Naive thymus-derived CD8-positive, alpha-beta T cell (primary cell): ENCODE measurements at regions not wholly inside any gene's neighbourhood (a gene's known extent, or its start where the extent isn't known, plus 50 kb on each side); places are given as distances from the start of the nearest gene placed in this dataset.

Experiments
- ATAC-seq, 2 donors: fragments of 150-1000 bp; cut with Tn5 transposase in 1 of 2; sonication (Bioruptor Pico), chemical (Tn5 transposase) in 1 of 2; 1 replicate in 1 of 2; 2 replicates in 1 of 2; pipeline ENCODE4 v1.10.0; 2021; ENCODE audit warnings: mild to moderate bottlenecking in 2 of 2, moderate library complexity in 2 of 2
- POLR2A ChIA-PET: fragments of 350-600 bp; sonication (Branson Sonifier 250); formaldehyde crosslinking; loops from one replicate; lab custom pipeline; 2021; ENCODE audit warnings: antibody characterized with exemption; lab: Charles Lee
- DNase-seq, 10 donors: peaks; one replicate each; pipeline versions ENCODE4 v3.0.0 to v3.0.0-alpha.2; 2020 to 2022
- H3K27ac Mint-ChIP-seq, 10 donors: one replicate each; pipeline ENCODE4 v1.8.0; 2020 to 2022; ENCODE audit warnings: mild to moderate bottlenecking in 10 of 10, mixed read lengths in 10 of 10, moderate library complexity in 4 of 10, inconsistent platforms in 1 of 10
- H3K27me3 Mint-ChIP-seq, 5 donors: one replicate each; pipeline ENCODE4 v1.8.0; 2021 to 2022; ENCODE audit warnings: mixed read lengths in 5 of 5
- H3K36me3 Mint-ChIP-seq, 3 donors: one replicate each; pipeline ENCODE4 v1.8.0; 2020 to 2022; ENCODE audit warnings: mixed read lengths in 3 of 3, mild to moderate bottlenecking in 2 of 3, inconsistent platforms in 1 of 3
- H3K4me1 Mint-ChIP-seq, 4 donors: one replicate each; pipeline ENCODE4 v1.8.0; 2021 to 2022; ENCODE audit warnings: mixed read lengths in 4 of 4
- H3K4me3 Mint-ChIP-seq, 10 donors: one replicate each; pipeline ENCODE4 v1.8.0; 2020 to 2022; ENCODE audit warnings: mild to moderate bottlenecking in 10 of 10, mixed read lengths in 10 of 10, moderate library complexity in 6 of 10, inconsistent platforms in 1 of 10
- H3K9me3 Mint-ChIP-seq, 9 donors: one replicate each; pipeline ENCODE4 v1.8.0; 2020 to 2022; ENCODE audit warnings: mixed read lengths in 9 of 9, mild to moderate bottlenecking in 3 of 9, inconsistent platforms in 1 of 9, moderate library complexity in 1 of 9

DNA sequence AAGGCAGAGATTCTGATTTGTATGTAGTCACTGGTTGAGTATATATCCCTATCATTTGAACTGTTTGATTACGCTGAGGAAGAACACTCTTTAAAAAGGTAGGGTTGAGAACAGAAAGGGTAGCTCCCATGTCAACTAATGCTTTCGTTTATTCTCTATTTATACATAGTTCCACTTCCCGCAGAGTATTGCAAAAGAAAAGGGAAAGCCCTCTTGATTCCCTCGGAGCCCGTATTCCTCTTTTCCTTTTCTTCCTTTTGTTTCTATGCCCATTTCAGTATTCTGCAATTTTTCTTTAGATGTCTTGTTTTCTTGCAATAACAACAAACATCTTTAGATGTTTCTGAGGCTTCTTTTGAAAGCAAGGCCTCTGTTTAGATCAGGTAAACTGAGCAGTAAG lies 78.2 kb downstream of the DNTTIP2 start:
- peaks cover 0 to 6% (median 0%) of the 10 kb centered on the region in 9 donors for H3K9me3 Mint-ChIP-seq
- POLR2A ChIA-PET, result no interaction called here
- no peak for ATAC-seq
- no peaks in the 10 kb centered on the region for H3K4me1 Mint-ChIP-seq
- H3K36me3 Mint-ChIP-seq, result peaks cover 0 to 22% (median 5%) of the 10 kb centered on the region in 3 donors
- peaks cover 0 to 6% (median 0%) of the 10 kb centered on the region in 5 donors for H3K27me3 Mint-ChIP-seq
- DNase-seq, result no peak
- H3K4me3 Mint-ChIP-seq, result no peak overlapping the region
- no peak overlapping the region for H3K27ac Mint-ChIP-seq

DNA sequence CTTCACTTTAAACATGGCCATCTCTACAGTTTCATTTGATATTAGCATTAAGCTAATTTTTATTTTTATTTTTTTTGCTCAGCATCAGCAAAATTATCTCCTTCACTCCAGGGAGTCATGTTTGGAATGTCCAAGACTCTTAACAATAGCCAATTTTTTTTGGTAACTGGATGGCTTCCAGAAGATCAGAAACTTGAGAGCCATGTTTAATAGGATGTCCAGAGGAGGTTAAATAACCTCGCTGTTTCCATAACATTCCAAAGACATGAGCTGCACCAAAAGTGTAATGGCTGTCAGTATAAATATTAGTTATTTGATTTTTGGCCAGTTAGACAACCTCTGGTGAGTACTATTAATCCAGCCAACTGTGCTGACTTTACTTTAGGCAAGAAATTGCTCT lies 80.7 kb downstream of the DNTTIP2 start:
- H3K27ac Mint-ChIP-seq, result no peak overlapping the region
- H3K36me3 Mint-ChIP-seq, result peaks cover 0 to 18% (median 5%) of the 10 kb centered on the region in 3 donors
- DNase-seq, result no peak
- peaks cover 0 to 6% (median 0%) of the 10 kb centered on the region in 5 donors for H3K27me3 Mint-ChIP-seq
- H3K4me3 Mint-ChIP-seq, result no peak overlapping the region
- POLR2A ChIA-PET, result no interaction called here
- peaks cover 0 to 6% (median 0%) of the 10 kb centered on the region in 9 donors for H3K9me3 Mint-ChIP-seq
- no peak for ATAC-seq
- H3K4me1 Mint-ChIP-seq, result no peaks in the 10 kb centered on the region

DNA sequence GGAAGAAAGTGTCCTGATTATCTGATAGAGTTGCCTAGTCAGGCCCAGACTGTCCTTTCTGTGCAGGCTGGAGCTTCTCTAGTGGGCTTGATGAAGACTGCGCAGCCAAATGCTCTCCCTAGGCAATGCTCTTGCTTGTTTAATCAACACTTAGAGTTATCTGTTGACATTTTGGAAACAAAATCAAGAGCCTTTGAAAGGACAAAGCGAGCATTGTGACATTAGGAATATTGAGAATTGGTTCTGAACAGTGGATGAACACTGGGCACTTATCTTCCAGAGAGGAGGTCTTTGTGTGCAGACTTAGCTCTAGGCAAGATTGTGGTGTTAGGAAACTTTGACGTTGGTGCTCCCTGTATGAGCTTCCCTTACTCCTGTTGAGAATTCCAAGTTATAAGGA lies 94.5 kb downstream of the DNTTIP2 start:
- ATAC-seq (no peak), DNase-seq (no peak)
- POLR2A ChIA-PET, result no interaction called here
- no peak overlapping the region for H3K4me3 Mint-ChIP-seq
- H3K27me3 Mint-ChIP-seq, result peaks cover 0 to 4% (median 0%) of the 10 kb centered on the region in 5 donors
- no peak overlapping the region for H3K27ac Mint-ChIP-seq
- peaks cover 10 to 30% (median 18%) of the 10 kb centered on the region in 9 donors for H3K9me3 Mint-ChIP-seq
- peaks cover 0 to 11% (median 5%) of the 10 kb centered on the region in 3 donors for H3K36me3 Mint-ChIP-seq
- no peaks in the 10 kb centered on the region for H3K4me1 Mint-ChIP-seq

DNA sequence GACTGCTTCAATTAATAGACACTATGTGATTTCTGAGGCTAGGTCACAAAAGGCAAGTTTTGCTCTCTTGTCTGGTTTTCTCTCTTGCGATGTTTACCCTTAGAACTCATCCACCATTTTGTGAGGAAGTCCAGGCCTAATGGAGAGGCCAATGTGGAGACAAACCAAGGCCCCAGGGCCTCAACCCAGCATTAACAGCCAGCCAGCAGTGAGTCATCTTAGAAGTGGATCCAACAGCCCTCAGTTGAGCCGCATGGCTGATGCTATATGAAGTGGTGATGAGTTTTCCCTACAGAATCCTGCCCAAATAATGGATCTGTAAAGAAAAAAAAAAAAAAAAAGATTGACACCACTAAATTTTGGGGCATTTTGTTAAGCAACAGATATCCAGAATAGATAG lies 95.1 kb downstream of the DNTTIP2 start:
- Mint-ChIP-seq H3K4me3 (no peak overlapping the region), H3K27ac (no peak overlapping the region), H3K9me3 (peaks cover 6 to 23% (median 14%) of the 10 kb centered on the region in 9 donors), H3K27me3 (peaks cover 0 to 4% (median 0%) of the 10 kb centered on the region in 5 donors), H3K36me3 (peaks cover 0 to 11% (median 5%) of the 10 kb centered on the region in 3 donors), H3K4me1 (no peaks in the 10 kb centered on the region)
- DNase-seq (no peak), ATAC-seq (no peak)
- POLR2A ChIA-PET, result no interaction called here

DNA sequence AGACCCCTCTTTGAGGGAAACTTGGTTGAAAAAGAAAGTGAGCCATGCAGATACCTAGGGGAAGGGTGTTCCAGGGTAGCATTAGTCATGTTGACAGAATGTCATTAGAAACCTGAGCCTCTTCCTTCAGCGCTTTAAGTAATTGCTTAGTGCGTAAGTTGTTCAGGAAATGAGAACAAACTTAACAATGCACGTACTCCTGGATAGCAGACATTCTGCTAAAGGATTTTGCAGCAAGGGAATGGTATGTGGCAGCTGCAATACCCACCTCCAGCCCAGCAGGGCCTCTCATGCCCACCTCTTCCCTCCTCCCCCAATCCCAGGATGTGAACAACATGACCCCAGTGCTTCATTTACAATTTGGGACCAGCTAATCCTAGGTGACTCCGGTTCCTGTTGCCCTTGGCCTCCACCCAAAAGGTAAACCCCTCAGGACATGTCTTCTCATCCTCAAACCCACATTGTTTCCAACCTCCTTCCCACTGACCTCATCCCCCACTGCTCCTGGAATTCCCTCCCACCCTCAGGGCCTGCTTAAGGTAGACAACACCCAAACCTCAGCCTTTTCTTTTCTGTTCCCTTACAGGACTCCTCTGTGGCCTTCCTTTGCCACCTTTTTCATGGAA lies 98.0 kb upstream of the BCAR3 start:
- Mint-ChIP-seq H3K27ac (no peak overlapping the region), H3K9me3 (peaks cover 0 to 4% (median 0%) of the 10 kb centered on the region in 9 donors), H3K36me3 (peaks cover 0 to 9% (median 5%) of the 10 kb centered on the region in 3 donors), H3K27me3 (peaks cover 0 to 8% (median 0%) of the 10 kb centered on the region in 5 donors), H3K4me3 (no peak overlapping the region), H3K4me1 (no peaks in the 10 kb centered on the region)
- DNase-seq (no peak), ATAC-seq (no peak)
- POLR2A ChIA-PET, result no interaction called here

DNA sequence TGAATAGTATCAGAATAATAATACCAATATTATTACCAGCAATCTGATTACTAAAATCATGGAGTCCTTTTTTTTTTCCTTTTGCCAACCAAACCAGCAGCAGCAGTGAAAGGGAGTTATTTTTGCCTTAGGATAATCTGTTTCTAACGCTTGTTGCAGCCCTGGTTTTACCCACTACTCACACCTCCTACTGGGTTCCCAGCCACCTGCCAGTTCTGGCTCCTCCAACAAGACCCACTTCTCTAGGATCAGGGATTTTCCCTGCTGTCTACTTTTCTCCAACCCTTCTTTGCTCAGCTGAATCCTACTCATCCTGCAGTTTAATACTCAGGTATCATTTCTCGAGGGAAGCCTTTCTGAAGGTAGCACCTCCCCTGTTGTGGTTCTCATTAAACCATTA lies 96.8 kb upstream of the BCAR3 start:
- DNase-seq (no peak), ATAC-seq (no peak)
- Mint-ChIP-seq H3K9me3 (peaks cover 0 to 4% (median 0%) of the 10 kb centered on the region in 9 donors), H3K4me1 (no peaks in the 10 kb centered on the region), H3K27ac (no peak overlapping the region), H3K4me3 (no peak overlapping the region), H3K36me3 (peaks cover 0 to 5% (median 3%) of the 10 kb centered on the region in 3 donors), H3K27me3 (peaks cover 0 to 11% (median 0%) of the 10 kb centered on the region in 5 donors)
- POLR2A ChIA-PET, result no interaction called here

DNA sequence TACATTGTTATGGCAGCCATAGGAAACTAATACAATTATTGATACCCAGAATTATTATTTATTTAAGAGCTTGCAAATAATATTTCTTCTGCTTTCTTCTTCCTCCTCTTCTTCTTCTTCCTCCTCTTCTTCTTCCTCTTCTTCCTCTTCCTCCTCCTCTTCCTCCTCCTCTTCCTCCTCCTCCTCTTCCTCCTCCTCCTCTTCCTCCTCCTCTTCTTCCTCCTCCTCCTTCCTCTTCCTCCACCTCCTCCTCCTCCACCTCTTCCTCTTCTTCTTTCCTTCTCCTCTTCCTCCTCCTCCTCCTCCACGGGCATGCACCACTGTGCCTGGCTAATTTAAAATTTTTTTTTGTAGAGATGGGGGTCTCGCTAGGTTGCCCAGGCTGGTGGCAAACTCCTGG lies 95.6 kb upstream of the BCAR3 start:
- Mint-ChIP-seq H3K36me3 (peaks cover 0 to 5% (median 0%) of the 10 kb centered on the region in 3 donors), H3K27ac (no peak overlapping the region), H3K4me3 (no peak overlapping the region), H3K27me3 (peaks cover 0 to 11% (median 0%) of the 10 kb centered on the region in 5 donors), H3K4me1 (no peaks in the 10 kb centered on the region), H3K9me3 (peaks cover 0 to 4% (median 0%) of the 10 kb centered on the region in 9 donors)
- POLR2A ChIA-PET, result no interaction called here
- DNase-seq (no peak), ATAC-seq (no peak)

DNA sequence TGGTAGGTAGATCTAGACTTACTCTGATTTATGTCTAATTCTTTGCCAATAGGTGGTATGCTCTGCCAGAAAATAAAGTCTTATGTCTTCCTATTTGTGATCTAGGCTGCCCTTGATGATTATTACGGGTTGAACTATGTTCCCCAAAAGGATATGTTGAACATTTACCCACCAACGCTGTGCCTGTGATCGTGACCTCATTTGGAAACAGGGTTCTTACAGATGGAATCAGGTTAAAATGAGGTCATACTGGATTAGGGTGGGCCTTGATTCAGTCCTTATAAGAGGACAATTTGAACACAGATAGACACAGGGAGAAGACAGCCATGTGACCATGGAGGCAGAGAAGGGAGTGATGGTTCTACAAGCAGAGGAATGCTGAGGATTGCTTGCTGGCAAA lies 95.1 kb upstream of the BCAR3 start:
- H3K9me3 Mint-ChIP-seq, result peaks cover 0 to 4% (median 0%) of the 10 kb centered on the region in 9 donors
- no peak for ATAC-seq
- no peak overlapping the region for H3K27ac Mint-ChIP-seq
- no peak overlapping the region for H3K4me3 Mint-ChIP-seq
- H3K27me3 Mint-ChIP-seq, result peaks cover 0 to 11% (median 0%) of the 10 kb centered on the region in 5 donors
- peaks cover 0 to 5% (median 0%) of the 10 kb centered on the region in 3 donors for H3K36me3 Mint-ChIP-seq
- POLR2A ChIA-PET, result no interaction called here
- no peaks in the 10 kb centered on the region for H3K4me1 Mint-ChIP-seq
- DNase-seq, result no peak

DNA sequence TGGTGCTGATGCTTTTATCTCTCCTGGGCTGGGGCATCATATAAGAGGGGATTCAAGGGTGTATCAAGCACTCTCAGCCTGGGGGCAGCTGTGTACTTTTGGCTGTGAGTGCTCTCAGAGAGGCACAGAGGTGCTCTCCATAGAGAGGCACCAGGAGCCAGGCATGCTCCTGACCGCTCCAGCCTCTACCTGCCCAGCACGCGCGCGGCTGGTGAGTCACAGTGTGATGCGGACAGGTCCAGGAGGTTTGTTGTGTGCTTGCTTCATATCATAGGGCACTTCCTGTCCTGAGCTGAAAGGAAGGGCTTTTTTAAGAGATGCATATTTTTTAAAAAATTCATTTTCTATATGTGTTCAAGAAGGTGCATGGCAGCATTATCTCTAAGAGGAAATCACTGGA lies 93.6 kb upstream of the BCAR3 start:
- Mint-ChIP-seq H3K27ac (no peak overlapping the region), H3K36me3 (peaks cover 0 to 4% (median 0%) of the 10 kb centered on the region in 3 donors), H3K4me3 (no peak overlapping the region), H3K9me3 (peaks cover 0 to 3% (median 0%) of the 10 kb centered on the region in 9 donors), H3K4me1 (no peaks in the 10 kb centered on the region), H3K27me3 (peaks cover 0 to 10% (median 0%) of the 10 kb centered on the region in 5 donors)
- no peak for DNase-seq
- POLR2A ChIA-PET, result no interaction called here
- ATAC-seq, result no peak

DNA sequence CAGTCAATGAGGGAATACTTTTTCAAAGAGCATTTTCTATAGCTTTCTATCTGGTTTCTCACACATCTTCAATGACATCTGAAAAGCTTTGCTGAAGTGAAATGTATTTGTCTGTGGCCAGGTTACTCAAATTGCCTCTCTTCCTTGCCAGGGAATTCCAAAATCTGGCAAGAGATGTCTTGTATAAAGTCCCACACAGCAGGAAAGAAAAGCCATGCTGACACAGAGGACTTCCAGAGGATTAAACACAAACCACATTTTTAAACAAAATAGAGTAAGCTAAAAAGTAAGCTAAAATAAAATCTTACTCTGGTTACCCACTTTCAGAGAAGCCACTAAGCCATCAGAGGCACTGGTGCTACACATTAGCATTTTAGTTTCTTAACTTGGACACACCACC lies 93.1 kb upstream of the BCAR3 start:
- Mint-ChIP-seq H3K9me3 (no peaks in the 10 kb centered on the region), H3K36me3 (no peaks in the 10 kb centered on the region), H3K4me1 (no peaks in the 10 kb centered on the region), H3K27ac (no peak overlapping the region), H3K27me3 (peaks cover 0 to 7% (median 0%) of the 10 kb centered on the region in 5 donors), H3K4me3 (no peak overlapping the region)
- POLR2A ChIA-PET, result no interaction called here
- DNase-seq (no peak), ATAC-seq (no peak)

DNA sequence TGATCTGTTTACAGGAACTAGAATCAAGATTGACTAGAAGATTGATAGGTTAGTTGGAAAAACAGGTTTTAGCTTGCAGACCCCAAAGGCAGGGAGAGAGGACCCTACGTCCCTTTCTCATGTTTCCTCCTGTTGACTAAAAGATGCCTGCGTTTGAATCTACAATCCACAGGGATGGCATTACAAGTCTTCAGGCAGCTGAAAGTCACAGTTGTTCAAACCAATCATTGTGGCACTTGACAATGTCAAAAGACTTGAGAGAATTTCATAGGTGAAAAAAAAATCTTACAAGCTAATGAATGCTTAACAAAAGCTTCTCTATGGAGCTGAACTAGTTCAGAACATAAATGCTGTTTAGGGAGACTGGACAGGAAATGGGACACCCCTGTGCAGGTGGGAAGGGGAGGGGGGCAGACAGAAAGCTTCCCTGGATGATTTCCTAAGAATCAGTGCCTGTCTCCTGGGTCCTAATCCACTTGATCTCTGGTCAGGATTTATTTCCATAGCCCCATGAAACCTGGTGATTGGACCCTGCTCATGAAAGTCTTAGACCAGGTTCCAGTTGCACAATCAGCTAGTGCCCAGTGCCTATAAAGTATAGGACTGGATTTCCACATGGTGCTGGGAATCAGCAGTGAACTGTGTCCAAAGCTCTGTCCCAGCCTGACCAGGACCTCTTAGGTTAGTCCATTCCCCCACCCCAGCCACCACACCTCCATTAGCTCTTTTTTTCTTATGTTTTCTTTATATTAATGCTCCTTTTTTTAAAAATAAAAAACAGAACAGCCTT lies 91.6 kb upstream of the BCAR3 start:
- Mint-ChIP-seq H3K36me3 (no peaks in the 10 kb centered on the region), H3K27ac (no peak overlapping the region), H3K4me3 (no peak overlapping the region), H3K4me1 (peaks cover 0 to 3% (median 1%) of the 10 kb centered on the region in 4 donors), H3K9me3 (no peaks in the 10 kb centered on the region), H3K27me3 (peaks cover 0 to 7% (median 0%) of the 10 kb centered on the region in 5 donors)
- ATAC-seq (no peak), DNase-seq (no peak)
- POLR2A ChIA-PET, result no interaction called here

DNA sequence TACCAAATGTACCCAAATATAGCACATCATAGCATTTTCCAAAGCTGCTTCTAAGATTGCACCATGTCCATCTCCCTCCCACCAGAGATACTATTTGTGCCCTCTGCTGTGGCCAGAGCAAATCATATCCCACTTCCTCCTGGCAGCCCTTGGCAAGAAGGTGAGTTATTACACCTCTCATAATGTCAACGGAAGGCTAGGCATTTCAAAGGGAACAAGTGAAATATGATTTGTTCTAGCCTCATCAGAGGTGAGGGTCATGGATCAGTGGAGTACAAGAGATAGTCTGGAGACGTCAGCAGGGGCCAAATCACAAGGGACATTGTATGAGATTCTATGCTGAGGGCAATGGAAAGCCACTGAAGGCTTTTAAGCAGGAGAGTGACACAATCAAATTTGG lies 90.2 kb upstream of the BCAR3 start:
- H3K4me3 Mint-ChIP-seq, result no peak overlapping the region
- no peak overlapping the region for H3K27ac Mint-ChIP-seq
- DNase-seq, result no peak
- H3K9me3 Mint-ChIP-seq, result no peaks in the 10 kb centered on the region
- POLR2A ChIA-PET, result no interaction called here
- H3K4me1 Mint-ChIP-seq, result peaks cover 0 to 13% (median 7%) of the 10 kb centered on the region in 4 donors
- H3K36me3 Mint-ChIP-seq, result no peaks in the 10 kb centered on the region
- ATAC-seq, result no peak
- peaks cover 0 to 7% (median 0%) of the 10 kb centered on the region in 5 donors for H3K27me3 Mint-ChIP-seq

DNA sequence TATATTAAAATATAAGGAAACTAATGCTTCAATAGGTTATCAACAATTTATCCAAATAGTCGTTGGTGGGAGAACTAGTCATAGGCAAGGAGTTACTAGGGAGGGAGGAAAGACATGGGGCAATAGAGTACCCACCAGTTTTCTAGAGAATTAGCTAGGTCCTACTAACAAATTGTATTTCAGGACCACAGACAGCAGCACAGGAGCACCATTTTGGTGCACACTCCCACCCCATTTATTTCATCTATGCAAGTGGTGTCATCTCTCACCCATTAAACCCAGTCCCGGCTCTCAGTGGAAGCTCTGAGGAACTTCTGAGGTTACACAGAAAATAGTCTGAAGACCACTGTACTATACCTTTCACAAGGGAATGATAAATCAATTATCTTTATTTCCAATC lies 89.0 kb upstream of the BCAR3 start:
- peaks cover 0 to 18% (median 7%) of the 10 kb centered on the region in 4 donors for H3K4me1 Mint-ChIP-seq
- POLR2A ChIA-PET, result no interaction called here

More for the DNA sequence above, 89.0 kb upstream of the BCAR3 start:
- Mint-ChIP-seq H3K27me3 (peaks cover 0 to 7% (median 0%) of the 10 kb centered on the region in 5 donors), H3K9me3 (no peaks in the 10 kb centered on the region), H3K27ac (no peak overlapping the region), H3K4me3 (no peak overlapping the region), H3K36me3 (peaks cover 0 to 3% (median 0%) of the 10 kb centered on the region in 3 donors)
- ATAC-seq (no peak), DNase-seq (no peak)
